H1 (cell line): ENCODE measurements at regions not wholly inside any gene's neighbourhood (a gene's known extent, or its start where the extent isn't known, plus 50 kb on each side); places are given as distances from the start of the nearest gene placed in this dataset.

Experiments used
- CTCF ChIA-PET: fragments of 300-600 bp; sonication (Branson Sonifier 250); formaldehyde crosslinking; loops from one replicate; lab custom pipeline; 2021; ENCODE audit not compliant: partially characterized antibody; lab: Charles Lee
- POLR2A ChIA-PET: fragments of 300-600 bp; sonication (Branson Sonifier 250); formaldehyde crosslinking; loops from one replicate; lab custom pipeline; 2021; ENCODE audit warnings: inconsistent platforms; ENCODE audit not compliant: partially characterized antibody; lab: Charles Lee
- DNase-seq, 2 experiments: peaks; one replicate each; pipeline versions ENCODE4 v3.0.0 to v3.0.0-alpha.2; 2010 to 2022; ENCODE audit warnings: low spot score in 2 of 2, low read depth in 1 of 2, mixed read lengths in 1 of 2
- FAIRE-seq: peaks from 2 replicates; lab custom pipeline; 2011; peaks lifted over from hg19 to GRCh38; lab: Jason Lieb, UNC
- H2AFZ ChIP-seq: 2 replicates; pipeline ENCODE4 v1.8.1; 2012; ENCODE audit warnings: low read length, inconsistent platforms
- H2AK5ac ChIP-seq: 2 replicates; pipeline ENCODE4 v1.6.1; 2013; ENCODE audit warnings: low read depth, low read length
- H2BK120ac ChIP-seq: replicated peaks from 2 replicates; pipeline ENCODE3; 2013; ENCODE audit warnings: low read depth, low read length, inconsistent platforms
- H2BK12ac ChIP-seq: 2 replicates; pipeline ENCODE4 v1.6.1; 2013; ENCODE audit warnings: low read depth, low read length
- H2BK15ac ChIP-seq: 2 replicates; pipeline ENCODE4 v1.6.1; 2013; ENCODE audit warnings: low read length
- H2BK20ac ChIP-seq: 2 replicates; pipeline ENCODE4 v1.6.1; 2013; ENCODE audit warnings: low read length
- H2BK5ac ChIP-seq: 2 replicates; pipeline ENCODE4 v1.6.1; 2013; ENCODE audit warnings: low read depth, low read length
- H3K14ac ChIP-seq: 2 replicates; pipeline ENCODE4 v1.6.1; 2013; ENCODE audit warnings: inconsistent platforms; ENCODE audit not compliant: insufficient read length
- H3K18ac ChIP-seq: 2 replicates; pipeline ENCODE4 v1.6.1; 2013; ENCODE audit warnings: low read length; ENCODE audit errors: extremely low read depth
- H3K23ac ChIP-seq: 2 replicates; pipeline ENCODE4 v1.6.1; 2013; ENCODE audit warnings: inconsistent platforms; ENCODE audit not compliant: insufficient read length
- H3K23me2 ChIP-seq: 2 replicates; pipeline ENCODE4 v1.6.1; 2013; ENCODE audit warnings: low read depth, low read length
- H3K27ac ChIP-seq: 2 replicates; pipeline ENCODE4 v1.6.1; 2011; ENCODE audit warnings: low read depth, low read length, inconsistent platforms
- H3K27me3 ChIP-seq, 4 experiments: replicated peaks in 1 of 4; 1 replicate in 1 of 4; 2 replicates in 3 of 4; pipeline versions ENCODE4 v1.6.1 to v1.8.1; 2011 to 2013; ENCODE audit warnings: low read length in 3 of 4, mild to moderate bottlenecking in 3 of 4, inconsistent platforms in 2 of 4, mixed read lengths in 2 of 4, moderate library complexity in 1 of 4; ENCODE audit not compliant: control insufficient read depth in 3 of 4, insufficient read depth in 3 of 4; ENCODE audit errors: extremely low read depth in 1 of 4
- H3K36me3 ChIP-seq, 4 experiments: 2 replicates each; pipeline versions ENCODE4 v1.6.1 to v1.8.1; 2011 to 2013; ENCODE audit warnings: mild to moderate bottlenecking in 4 of 4, low read length in 3 of 4, moderate library complexity in 2 of 4, control low read depth in 1 of 4, inconsistent platforms in 1 of 4; ENCODE audit not compliant: insufficient read depth in 4 of 4, control insufficient read depth in 2 of 4
- H3K4ac ChIP-seq: replicated peaks from 2 replicates; pipeline ENCODE3; 2013; ENCODE audit warnings: low read length, low read depth, mixed read lengths, inconsistent platforms; ENCODE audit not compliant: insufficient read length
- H3K4me1 ChIP-seq, 4 experiments: replicated peaks in 1 of 4; 1 replicate in 1 of 4; 2 replicates in 3 of 4; pipeline versions ENCODE4 v1.6.1 to v1.8.1; 2011 to 2013; ENCODE audit warnings: low read length in 3 of 4, inconsistent platforms in 2 of 4, mixed read lengths in 1 of 4; ENCODE audit not compliant: insufficient read depth in 4 of 4, control insufficient read depth in 3 of 4
- H3K4me2 ChIP-seq, 2 experiments: 2 replicates each; pipeline versions ENCODE4 v1.6.1 to v1.8.1; 2011 to 2013; ENCODE audit warnings: low read depth in 2 of 2, low read length in 2 of 2, control low read depth in 1 of 2, inconsistent platforms in 1 of 2, mild to moderate bottlenecking in 1 of 2; ENCODE audit not compliant: insufficient read depth in 1 of 2
- H3K4me3 ChIP-seq, 4 experiments: fragments of 200-600, 300-600 bp in 1 of 4; sonication (generic), shearing (Covaris generic), sonication (Bioruptor Twin) in 1 of 4; 2 replicates each; pipeline versions ENCODE4 v1.5.1 to v1.8.1; 2011 to 2016; ENCODE audit warnings: low read length in 4 of 4, low read depth in 3 of 4, control low read depth in 2 of 4, inconsistent platforms in 2 of 4, mild to moderate bottlenecking in 2 of 4, mixed read lengths in 1 of 4, moderate library complexity in 1 of 4; ENCODE audit not compliant: insufficient read depth in 2 of 4; ENCODE audit errors: extremely low read depth in 1 of 4
- H3K56ac ChIP-seq: replicated peaks from 2 replicates; pipeline ENCODE3; 2013; ENCODE audit warnings: low read depth, mild to moderate bottlenecking, mixed read lengths, low read length, inconsistent platforms; ENCODE audit not compliant: insufficient read length
- H3K79me1 ChIP-seq: 2 replicates; pipeline ENCODE4 v1.6.1; 2013; ENCODE audit warnings: low read depth, low read length, control low read depth
- H3K79me2 ChIP-seq, 2 experiments: 2 replicates each; pipeline versions ENCODE4 v1.6.1 to v1.8.1; 2012 to 2013; ENCODE audit warnings: low read length in 2 of 2, mild to moderate bottlenecking in 2 of 2, inconsistent platforms in 1 of 2; ENCODE audit not compliant: insufficient read depth in 2 of 2, control insufficient read depth in 1 of 2
- H3K9ac ChIP-seq, 4 experiments: replicated peaks in 1 of 4; 1 replicate in 1 of 4; 2 replicates in 3 of 4; pipeline versions ENCODE4 v1.6.1 to v1.8.1; 2011 to 2013; ENCODE audit warnings: low read depth in 3 of 4, low read length in 3 of 4, control low read depth in 2 of 4, mild to moderate bottlenecking in 2 of 4, moderate library complexity in 2 of 4, inconsistent platforms in 1 of 4; ENCODE audit errors: extremely low read depth in 1 of 4
- H3K9me3 ChIP-seq, 2 experiments: 2 replicates each; pipeline versions ENCODE4 v1.6.1 to v1.8.1; 2012 to 2013; ENCODE audit warnings: mild to moderate bottlenecking in 2 of 2, moderate library complexity in 2 of 2, control low read depth in 1 of 2, inconsistent platforms in 1 of 2, low read depth in 1 of 2, low read length in 1 of 2, mixed read lengths in 1 of 2; ENCODE audit not compliant: insufficient read depth in 2 of 2
- H4K20me1 ChIP-seq, 2 experiments: replicated peaks in 1 of 2; 2 replicates each; pipeline versions ENCODE3 to v1.8.1; 2011 to 2013; ENCODE audit warnings: inconsistent platforms in 2 of 2, low read length in 2 of 2, mild to moderate bottlenecking in 1 of 2; ENCODE audit not compliant: insufficient read depth in 2 of 2, control insufficient read depth in 1 of 2
- H4K5ac ChIP-seq: 2 replicates; pipeline ENCODE4 v1.6.1; 2013; ENCODE audit warnings: low read length, low read depth, mixed read lengths, inconsistent platforms; ENCODE audit not compliant: insufficient read length
- H4K8ac ChIP-seq: 2 replicates; pipeline ENCODE4 v1.8.0; 2013; ENCODE audit warnings: mild to moderate bottlenecking, moderate library complexity, low read length, inconsistent platforms; ENCODE audit not compliant: insufficient read depth; ENCODE audit errors: extremely low read depth
- H4K91ac ChIP-seq: replicated peaks from 2 replicates; pipeline ENCODE3; 2013; ENCODE audit warnings: low read length, mixed read lengths, inconsistent platforms; ENCODE audit not compliant: insufficient read length
- CTBP2 ChIP-seq: IDR thresholded peaks from 2 replicates; pipeline ENCODE4 v1.7.0; 2011; ENCODE audit warnings: borderline replicate concordance, mild to moderate bottlenecking, moderate library complexity, mixed read lengths, low read length; ENCODE audit not compliant: insufficient read depth, insufficient read length
- EP300 ChIP-seq, 2 experiments: IDR thresholded peaks; 1 replicate in 1 of 2; 2 replicates in 1 of 2; pipeline ENCODE4 v1.6.1; 2011 to 2012; ENCODE audit warnings: low read depth in 2 of 2, low read length in 2 of 2, mild to moderate bottlenecking in 2 of 2, borderline replicate concordance in 1 of 2, inconsistent platforms in 1 of 2, moderate library complexity in 1 of 2
- HDAC6 ChIP-seq: IDR thresholded peaks from one replicate; pipeline ENCODE4 v1.7.1; 2012; ENCODE audit warnings: low read depth, mild to moderate bottlenecking, inconsistent platforms, low read length, moderate library complexity
- MAFK ChIP-seq: IDR thresholded peaks from 2 replicates; pipeline ENCODE4 v1.6.1; 2012; ENCODE audit warnings: low read depth, mild to moderate bottlenecking, improper control_type of control experiment, low read length
- MAX ChIP-seq: IDR thresholded peaks from 2 replicates; pipeline ENCODE4 v1.6.1; 2012; ENCODE audit warnings: inconsistent platforms
- PHF8 ChIP-seq: fragments of 200-600 bp; sonication (generic); conservative IDR thresholded peaks from 2 replicates; pipeline ENCODE4 v1.7.1; 2012; ENCODE audit warnings: low read depth, mild to moderate bottlenecking, inconsistent platforms, low read length, moderate library complexity
- POLR2A ChIP-seq, 2 experiments: IDR thresholded peaks; 1 replicate in 1 of 2; 2 replicates in 1 of 2; pipeline ENCODE4 v1.6.1; 2011; ENCODE audit warnings: low read depth in 2 of 2, low read length in 2 of 2, mild to moderate bottlenecking in 2 of 2; ENCODE audit errors: control extremely low read depth in 1 of 2
- RAD21 ChIP-seq, 2 experiments: IDR thresholded peaks in 1 of 2; conservative IDR thresholded peaks in 1 of 2; 2 replicates each; pipeline ENCODE4 v1.6.1; 2011; ENCODE audit warnings: low read depth in 2 of 2, low read length in 2 of 2, improper control_type of control experiment in 1 of 2, inconsistent platforms in 1 of 2, mild to moderate bottlenecking in 1 of 2, moderate library complexity in 1 of 2
- TAF7 ChIP-seq: optimal IDR thresholded peaks from 2 replicates; pipeline ENCODE3; 2011; ENCODE audit warnings: low read depth, mild to moderate bottlenecking, inconsistent platforms, low read length, moderate library complexity, borderline replicate concordance
- TCF12 ChIP-seq: IDR thresholded peaks from 2 replicates; pipeline ENCODE4 v1.6.1; 2011; ENCODE audit warnings: low read depth, mild to moderate bottlenecking, low read length
- YY1 ChIP-seq: IDR thresholded peaks from 2 replicates; pipeline ENCODE4 v1.6.1; 2011; ENCODE audit warnings: low read depth, mild to moderate bottlenecking, low read length
- WGBS, 2 experiments: shearing (Covaris generic) in 1 of 2; methylation state at CpG; one replicate each; pipeline versions ENCODE4 v1.1.6 to v1.1.7; 2013 to 2015; ENCODE audit warnings: low lambda C conversion rate in 2 of 2, mixed read lengths in 2 of 2, inconsistent platforms in 1 of 2, low coverage in 1 of 2, missing lambda C conversion rate in 1 of 2; ENCODE audit not compliant: insufficient replicate concordance in 2 of 2, insufficient coverage in 1 of 2, insufficient read length in 1 of 2; ENCODE audit errors: extremely low coverage in 1 of 2, missing lambda C conversion rate in 1 of 2; 5-methylcytosine and 5-hydroxymethylcytosine counted together

GRCh38 chr4:117385526-117385925 is 300.1 kb upstream of the TRAM1L1 start:
- no peak overlapping the region for H3K4me3 ChIP-seq
- no peak for FAIRE-seq
- no peaks in the 10 kb centered on the region for H4K20me1 ChIP-seq
- H3K27ac ChIP-seq = no peak overlapping the region
- no peaks in the 10 kb centered on the region for H3K36me3 ChIP-seq
- no peak overlapping the region for H2AFZ ChIP-seq
- no peaks in the 10 kb centered on the region for H3K79me1 ChIP-seq
- H3K23me2 ChIP-seq = no peaks in the 10 kb centered on the region
- no peak overlapping the region for H2BK5ac ChIP-seq
- no peak overlapping the region for H4K8ac ChIP-seq
- H2BK20ac ChIP-seq = no peak overlapping the region
- no peak overlapping the region for H3K18ac ChIP-seq
- ChIA-PET CTCF (interaction anchor here (1.2 kb wide), 1 partner anchor 63 kb away, joined by 3 read pairs; no protein-coding TSS in a partner anchor), POLR2A (no interaction called here)
- H2BK120ac ChIP-seq = no peak overlapping the region
- no peak overlapping the region for H2BK12ac ChIP-seq
- no peak overlapping the region for H3K9ac ChIP-seq
- H3K4me2 ChIP-seq = no peak overlapping the region
- no peak overlapping the region for H2BK15ac ChIP-seq
- no peaks in the 10 kb centered on the region for H3K9me3 ChIP-seq
- H3K14ac ChIP-seq = no peak overlapping the region
- no peaks in the 10 kb centered on the region for H3K4me1 ChIP-seq
- DNase-seq = no peak
- no peaks in the 10 kb centered on the region for H3K27me3 ChIP-seq
- no peak overlapping the region for H3K23ac ChIP-seq
- H3K4ac ChIP-seq = no peak overlapping the region
- no peak overlapping the region for H4K91ac ChIP-seq
- H4K5ac ChIP-seq = no peak overlapping the region
- TF ChIP-seq TCF12 (no peak), PHF8 (no peak), EP300 (IDR thresholded peaks at IDR 0.05; ENCODE audit: borderline replicate concordance in 1 of 2, low read depth in 2 of 2, low read length in 2 of 2) (no peak), TAF7 (no peak), YY1 (no peak), RAD21 (IDR thresholded peaks at IDR 0.05 in 1 of 2, conservative IDR thresholded peaks at IDR 0.05 in 1 of 2; ENCODE audit: low read depth in 2 of 2, low read length in 2 of 2) (no peak), HDAC6 (no peak), POLR2A (IDR thresholded peaks at IDR 0.05; ENCODE audit: control extremely low read depth in 1 of 2, low read depth in 2 of 2, low read length in 2 of 2) (no peak), MAFK (no peak), MAX (no peak), CTBP2 (no peak)
- no peak overlapping the region for H2AK5ac ChIP-seq
- H3K79me2 ChIP-seq = no peaks in the 10 kb centered on the region
- H3K56ac ChIP-seq = no peak overlapping the region
- WGBS, 2 experiments = 88% methylated on average over 1 of the region's 1 CpG; no CpG with 5 or more reads in 1 of the 2 experiments
